Neural progenitor cell (in vitro differentiated cells): ENCODE measurements at regions not wholly inside any gene's neighbourhood (a gene's known extent, or its start where the extent isn't known, plus 50 kb on each side); places are given as distances from the start of the nearest gene placed in this dataset.
"Not testable (repeated sequence)": the region's sequence is repeated elsewhere in the genome, so short reads cannot be mapped to it uniquely, and the experiment has no call there.

Experiments used
- CTCF ChIP-seq: fragments of 200-600 bp; sonication (generic); IDR thresholded peaks from 2 replicates; pipeline ENCODE4 v1.5.1; 2017; ENCODE audit warnings: antibody characterized with exemption, mild to moderate bottlenecking
- EZH2 ChIP-seq: fragments of 200-600 bp; sonication (generic); IDR thresholded peaks from 2 replicates; pipeline ENCODE4 v1.6.1; 2017; ENCODE audit warnings: antibody characterized with exemption, mild to moderate bottlenecking, moderate library complexity
- EZH2phosphoT487 ChIP-seq: fragments of 200-600 bp; sonication (generic); IDR thresholded peaks from 2 replicates; pipeline ENCODE4 v1.6.1; 2017; ENCODE audit warnings: antibody characterized with exemption

GRCh38 chr6:3672339-3672738, 79.2 kb downstream of the PXDC1 start:
- not testable (repeated sequence) for TF ChIP-seq EZH2phosphoT487, CTCF, EZH2
